Central memory CD8-positive, alpha-beta T cell (primary cell): ENCODE measurements at regions not wholly inside any gene's neighbourhood (a gene's known extent, or its start where the extent isn't known, plus 50 kb on each side); places are given as distances from the start of the nearest gene placed in this dataset.

Experiments used
- ATAC-seq: fragments of 150-1000 bp; cut with Tn5 transposase; replicated peaks from 2 replicates; pipeline ENCODE4 v1.10.0; 2022; ENCODE audit warnings: mild to moderate bottlenecking, moderate FRiP score, moderate number of reproducible peaks; ENCODE audit not compliant: poor library complexity, severe bottlenecking; ENCODE audit errors: extremely low read depth
- DNase-seq, 2 donors: peaks; one replicate each; pipeline ENCODE4 v3.0.0; 2021; ENCODE audit warnings: low spot score in 2 of 2
- H3K27ac Mint-ChIP-seq: one replicate; pipeline ENCODE4 v1.8.0; 2022; ENCODE audit warnings: low read depth, mild to moderate bottlenecking, moderate library complexity, mixed read lengths
- H3K27me3 Mint-ChIP-seq: one replicate; pipeline ENCODE4 v1.8.0; 2022; ENCODE audit warnings: mixed read lengths
- H3K36me3 Mint-ChIP-seq: one replicate; pipeline ENCODE4 v1.8.0; 2022; ENCODE audit warnings: mild to moderate bottlenecking, moderate library complexity, mixed read lengths; ENCODE audit not compliant: insufficient read depth
- H3K4me1 Mint-ChIP-seq: one replicate; pipeline ENCODE4 v1.8.0; 2022; ENCODE audit warnings: mixed read lengths
- H3K4me3 Mint-ChIP-seq: one replicate; pipeline ENCODE4 v1.8.0; 2022; ENCODE audit warnings: mild to moderate bottlenecking, moderate library complexity, mixed read lengths
- H3K9me3 Mint-ChIP-seq: one replicate; pipeline ENCODE4 v1.8.0; 2022; ENCODE audit warnings: mixed read lengths

DNA sequence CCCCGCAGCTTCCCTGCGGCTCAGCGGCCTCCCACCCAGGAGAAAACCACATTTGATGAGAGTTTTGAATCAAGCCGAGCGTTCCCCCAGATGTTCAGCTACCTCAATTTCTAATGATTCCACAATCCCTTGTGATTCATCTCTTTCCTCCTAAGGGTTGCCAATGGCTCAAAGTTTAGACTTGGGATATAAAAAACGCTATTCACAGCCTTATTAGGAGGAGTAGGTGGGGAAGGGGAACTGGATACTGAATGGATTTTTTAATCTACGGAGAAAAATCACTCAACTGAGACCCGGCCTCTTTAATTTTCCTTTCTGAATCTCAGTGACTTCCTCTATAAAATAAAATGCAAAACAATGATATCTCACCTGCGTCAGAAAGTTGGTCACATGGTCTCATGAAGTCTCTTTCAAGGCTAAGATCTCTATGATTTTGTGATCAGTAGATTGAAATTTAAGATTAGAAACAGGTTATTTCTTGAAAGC, 192.6 kb upstream of the TCF4 start:
- Mint-ChIP-seq H3K9me3 (peaks cover 6% of the 10 kb centered on the region), H3K27ac (no peak overlapping the region), H3K27me3 (peaks cover 13% of the 10 kb centered on the region), H3K4me3 (no peak overlapping the region), H3K36me3 (peaks cover 4% of the 10 kb centered on the region), H3K4me1 (no peaks in the 10 kb centered on the region)
- DNase-seq (no peak), ATAC-seq (no peak)

DNA sequence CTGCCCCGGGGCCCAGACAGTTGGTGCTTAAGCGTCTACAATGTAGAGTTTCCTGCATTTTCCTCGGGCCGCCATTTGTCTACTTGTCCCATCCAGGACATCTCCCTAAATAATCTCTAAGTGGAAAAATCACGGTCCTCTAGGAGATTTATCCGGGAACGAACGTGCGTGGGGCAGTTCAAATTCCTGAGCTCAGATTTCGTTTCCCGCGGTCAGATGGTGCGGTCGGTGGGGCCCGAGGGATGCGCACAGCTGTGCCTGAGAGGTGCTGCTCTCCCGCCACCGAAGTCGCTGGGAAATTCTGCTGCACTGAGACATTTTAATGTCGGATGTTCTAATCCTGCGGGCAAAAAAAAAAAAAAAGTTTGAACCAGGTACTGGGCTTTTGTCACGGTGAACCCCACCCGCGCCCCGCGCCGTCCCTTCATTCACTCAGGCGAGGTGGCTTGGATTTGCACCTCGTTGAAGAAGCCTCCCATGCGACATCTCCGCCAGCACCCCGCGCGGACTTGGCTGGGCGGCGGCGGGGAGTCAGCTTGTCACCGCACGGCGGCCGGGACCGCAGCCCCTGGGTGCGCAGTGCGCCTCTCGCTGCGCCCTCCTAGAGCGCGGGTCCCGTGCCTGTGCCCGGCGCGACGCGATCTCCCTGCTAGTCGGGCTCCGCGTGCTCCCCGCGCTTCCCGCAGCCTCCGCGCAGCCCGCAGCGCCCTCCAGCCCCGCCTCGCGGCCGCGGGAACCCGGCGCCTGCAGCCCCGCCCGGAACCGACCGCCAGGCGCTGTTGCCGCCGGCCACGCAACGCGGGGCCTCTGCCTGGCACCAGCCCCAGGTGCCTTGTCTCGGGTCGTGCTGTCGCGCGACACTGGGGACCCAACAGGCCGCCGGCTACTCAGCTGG, 191.9 kb upstream of the TCF4 start:
- Mint-ChIP-seq H3K4me1 (no peaks in the 10 kb centered on the region), H3K4me3 (no peak overlapping the region), H3K27ac (no peak overlapping the region), H3K27me3 (peaks cover 13% of the 10 kb centered on the region), H3K36me3 (peaks cover 4% of the 10 kb centered on the region), H3K9me3 (peaks cover 6% of the 10 kb centered on the region)
- ATAC-seq (peak; percentile 10), DNase-seq (no peak)

DNA sequence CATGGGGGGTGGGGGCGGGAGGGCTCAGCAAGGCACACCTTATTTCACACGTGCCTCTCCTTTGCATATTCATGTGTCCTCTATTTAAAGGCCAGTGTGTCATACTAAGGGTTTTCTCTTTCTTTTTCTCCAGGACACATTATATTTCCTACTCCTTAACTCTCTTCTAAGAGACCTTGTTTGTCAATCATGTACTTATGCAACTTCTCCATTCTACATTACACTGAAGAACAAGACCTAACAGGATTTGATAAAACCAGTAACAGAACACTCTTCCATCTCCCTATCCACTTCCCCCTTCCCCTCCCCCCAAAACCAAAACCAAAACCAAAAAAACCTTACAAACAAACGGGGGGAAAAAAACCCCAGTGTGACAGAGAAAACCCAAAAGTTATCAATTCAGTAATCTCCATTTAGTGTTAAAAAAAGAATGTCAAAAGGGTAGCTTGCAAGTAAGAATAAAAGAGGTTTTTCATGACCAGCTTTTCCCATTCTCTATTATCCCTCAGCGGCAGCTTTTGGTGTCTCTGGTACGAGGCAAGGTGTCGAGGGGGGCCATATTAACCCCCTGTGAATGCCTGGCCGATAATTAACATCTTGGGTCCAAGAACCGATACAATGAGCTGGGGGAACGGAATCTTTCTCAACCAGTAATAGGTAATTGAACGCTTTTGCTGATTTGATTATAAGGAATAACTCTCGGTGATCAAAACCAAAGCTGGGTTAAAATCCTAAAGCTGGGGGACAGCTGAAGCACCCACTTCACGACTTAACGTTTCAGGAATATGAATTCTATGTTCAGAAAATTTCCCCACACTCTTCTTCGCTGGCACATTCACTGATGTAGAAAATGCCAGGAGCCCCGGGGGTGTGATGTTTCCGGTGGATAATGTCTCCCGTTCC, 191.0 kb upstream of the TCF4 start:
- Mint-ChIP-seq H3K9me3 (peaks cover 6% of the 10 kb centered on the region), H3K4me3 (no peak overlapping the region), H3K27me3 (peaks cover 13% of the 10 kb centered on the region), H3K4me1 (no peaks in the 10 kb centered on the region), H3K27ac (no peak overlapping the region), H3K36me3 (peaks cover 4% of the 10 kb centered on the region)
- no peak for DNase-seq
- ATAC-seq, result no peak

DNA sequence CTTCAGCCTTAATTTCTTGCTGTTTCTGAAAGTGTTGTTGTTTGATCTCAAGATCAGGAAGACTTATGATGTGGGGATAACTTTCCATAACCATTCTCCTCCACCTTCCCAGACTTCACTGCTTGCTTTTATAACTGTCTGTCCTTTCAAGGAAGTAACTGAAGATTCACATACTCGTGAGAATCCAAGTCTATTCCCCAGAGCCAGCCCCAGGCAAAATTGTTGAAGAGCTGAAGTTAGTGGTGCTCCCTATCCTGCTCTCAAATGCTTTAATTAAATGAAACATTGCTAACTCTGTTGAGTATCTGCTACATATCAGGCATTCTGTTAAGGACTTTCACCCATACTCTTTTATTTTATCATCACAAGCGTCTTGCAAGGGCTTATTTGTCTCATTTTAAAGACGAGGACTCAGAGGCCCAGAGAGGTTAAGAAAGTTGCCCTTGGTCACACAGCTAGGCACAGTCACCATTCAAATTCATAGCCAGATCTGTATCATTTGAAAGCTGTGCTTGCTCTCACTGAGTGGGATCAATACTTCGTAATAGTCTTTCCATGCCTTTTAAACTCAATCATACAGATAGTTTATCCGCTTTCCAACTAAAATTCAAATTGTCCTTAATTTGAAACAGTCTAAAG, 189.8 kb upstream of the TCF4 start:
- DNase-seq (no peak), ATAC-seq (no peak)
- no peaks in the 10 kb centered on the region for H3K4me1 Mint-ChIP-seq
- H3K4me3 Mint-ChIP-seq, result no peak overlapping the region
- H3K27me3 Mint-ChIP-seq, result peaks cover 13% of the 10 kb centered on the region
- H3K9me3 Mint-ChIP-seq, result peaks cover under 1% of the 10 kb centered on the region
- peaks cover 2% of the 10 kb centered on the region for H3K36me3 Mint-ChIP-seq
- no peak overlapping the region for H3K27ac Mint-ChIP-seq

DNA sequence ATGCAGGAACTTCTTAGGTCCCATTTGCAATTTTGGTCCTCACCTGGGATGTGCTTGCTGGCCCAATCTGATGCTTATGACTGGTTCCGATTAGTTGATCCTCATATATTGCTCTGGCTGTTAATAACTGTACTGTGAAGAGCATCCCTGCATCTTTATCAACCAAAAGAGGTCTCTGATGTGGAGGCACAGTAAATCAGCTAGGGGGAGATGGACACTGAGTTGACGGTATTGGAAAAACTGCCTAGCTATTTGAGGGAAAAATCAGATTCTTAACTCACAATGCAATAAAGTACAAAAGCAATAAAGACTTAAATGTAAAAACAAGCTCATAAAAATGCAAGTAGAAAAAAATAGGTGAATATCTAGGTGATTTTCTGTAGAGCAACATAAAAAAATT, 188.0 kb upstream of the TCF4 start:
- no peaks in the 10 kb centered on the region for H3K9me3 Mint-ChIP-seq
- H3K4me1 Mint-ChIP-seq, result no peaks in the 10 kb centered on the region
- ATAC-seq (no peak), DNase-seq (no peak)
- peaks cover 3% of the 10 kb centered on the region for H3K27me3 Mint-ChIP-seq
- H3K4me3 Mint-ChIP-seq, result no peak overlapping the region
- peaks cover 2% of the 10 kb centered on the region for H3K36me3 Mint-ChIP-seq
- no peak overlapping the region for H3K27ac Mint-ChIP-seq

DNA sequence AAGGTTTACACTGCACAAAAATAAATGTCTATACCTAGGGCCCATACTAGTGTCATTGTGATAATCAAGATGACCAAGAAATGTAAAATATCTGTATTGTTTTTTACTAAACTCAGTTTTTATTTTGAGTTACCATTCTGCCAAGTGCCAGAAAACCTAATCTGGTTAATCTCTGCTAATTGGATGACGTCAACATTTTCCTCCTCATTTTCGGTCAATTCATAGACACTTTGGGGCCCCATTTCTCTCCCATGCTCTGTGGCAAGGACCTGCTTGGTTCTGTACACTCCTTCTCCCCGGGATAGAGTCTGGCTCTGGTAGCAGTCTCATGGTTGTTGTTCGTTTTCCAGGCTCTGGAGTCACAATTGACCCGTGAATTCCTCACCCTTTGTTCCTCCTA, 186.5 kb upstream of the TCF4 start:
- Mint-ChIP-seq H3K9me3 (no peaks in the 10 kb centered on the region), H3K4me3 (no peak overlapping the region), H3K36me3 (peaks cover 2% of the 10 kb centered on the region), H3K27me3 (no peaks in the 10 kb centered on the region), H3K27ac (no peak overlapping the region), H3K4me1 (no peaks in the 10 kb centered on the region)
- ATAC-seq (no peak), DNase-seq (no peak)

DNA sequence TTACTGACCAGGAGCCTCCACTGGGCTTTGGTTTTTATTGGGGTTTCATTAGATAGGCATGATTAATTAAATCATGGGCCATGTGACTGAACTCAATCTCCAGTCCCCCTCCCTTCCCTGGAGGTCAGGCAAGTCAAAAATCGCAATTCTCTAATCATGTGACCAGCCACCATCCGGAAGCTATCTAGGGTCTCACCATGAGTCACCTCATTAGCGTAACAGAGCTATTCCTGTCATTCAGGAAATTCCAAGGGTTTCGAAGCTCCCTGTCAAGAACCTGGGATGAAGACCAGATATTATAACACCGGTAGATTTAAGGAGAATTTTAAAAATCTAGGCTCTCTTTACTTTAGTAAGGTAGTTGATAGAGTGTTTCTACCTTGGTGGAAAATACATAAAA, 180.3 kb upstream of the TCF4 start:
- H3K36me3 Mint-ChIP-seq, result no peaks in the 10 kb centered on the region
- H3K9me3 Mint-ChIP-seq, result no peaks in the 10 kb centered on the region
- H3K4me3 Mint-ChIP-seq, result no peak overlapping the region
- H3K27me3 Mint-ChIP-seq, result no peaks in the 10 kb centered on the region
- H3K4me1 Mint-ChIP-seq, result no peaks in the 10 kb centered on the region
- ATAC-seq, result no peak
- no peak overlapping the region for H3K27ac Mint-ChIP-seq
- no peak for DNase-seq

DNA sequence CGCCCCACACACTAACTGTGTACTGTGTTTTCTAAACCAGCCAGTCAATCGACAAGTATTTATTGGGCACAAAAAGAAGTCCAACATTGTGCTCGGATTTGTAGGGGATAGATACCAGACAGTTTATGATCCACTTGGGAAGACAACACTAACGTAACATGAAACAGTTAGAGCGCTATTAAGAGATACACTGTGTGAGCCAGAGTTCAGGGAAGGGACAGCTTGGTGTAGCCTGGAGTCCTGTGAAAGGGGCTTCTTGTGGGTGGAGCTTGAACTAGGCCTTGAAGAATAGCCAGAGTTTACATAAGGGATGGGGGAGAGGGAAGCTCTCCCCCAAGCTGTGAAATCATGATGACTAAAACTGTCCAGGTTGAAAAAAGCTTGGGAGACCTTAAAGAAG, 176.4 kb upstream of the TCF4 start:
- DNase-seq, result no peak
- no peaks in the 10 kb centered on the region for H3K4me1 Mint-ChIP-seq
- H3K27ac Mint-ChIP-seq, result no peak overlapping the region
- no peaks in the 10 kb centered on the region for H3K36me3 Mint-ChIP-seq
- peaks cover 7% of the 10 kb centered on the region for H3K9me3 Mint-ChIP-seq
- no peaks in the 10 kb centered on the region for H3K27me3 Mint-ChIP-seq
- no peak for ATAC-seq
- no peak overlapping the region for H3K4me3 Mint-ChIP-seq

DNA sequence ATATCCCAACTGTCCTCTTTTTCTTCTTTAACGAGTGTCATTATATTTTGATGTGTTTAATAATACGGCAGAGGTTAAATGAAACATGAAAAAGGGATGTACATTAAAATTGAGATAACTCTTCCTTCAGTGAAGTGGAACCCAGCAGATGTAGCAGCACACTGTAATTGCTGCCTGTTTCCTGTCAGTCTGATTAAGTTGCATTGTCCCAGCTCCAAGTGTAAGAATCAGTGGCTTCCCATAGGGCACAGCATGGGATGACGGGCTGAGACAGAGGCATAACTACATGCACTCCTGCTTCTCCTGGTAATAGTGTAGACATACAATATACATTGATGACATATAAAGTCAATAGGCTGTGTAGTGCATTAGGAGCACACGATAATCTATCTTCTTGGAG, 175.8 kb upstream of the TCF4 start:
- Mint-ChIP-seq H3K27ac (no peak overlapping the region), H3K36me3 (no peaks in the 10 kb centered on the region), H3K9me3 (peaks cover 13% of the 10 kb centered on the region), H3K4me3 (no peak overlapping the region), H3K4me1 (no peaks in the 10 kb centered on the region), H3K27me3 (no peaks in the 10 kb centered on the region)
- no peak for DNase-seq
- no peak for ATAC-seq

DNA sequence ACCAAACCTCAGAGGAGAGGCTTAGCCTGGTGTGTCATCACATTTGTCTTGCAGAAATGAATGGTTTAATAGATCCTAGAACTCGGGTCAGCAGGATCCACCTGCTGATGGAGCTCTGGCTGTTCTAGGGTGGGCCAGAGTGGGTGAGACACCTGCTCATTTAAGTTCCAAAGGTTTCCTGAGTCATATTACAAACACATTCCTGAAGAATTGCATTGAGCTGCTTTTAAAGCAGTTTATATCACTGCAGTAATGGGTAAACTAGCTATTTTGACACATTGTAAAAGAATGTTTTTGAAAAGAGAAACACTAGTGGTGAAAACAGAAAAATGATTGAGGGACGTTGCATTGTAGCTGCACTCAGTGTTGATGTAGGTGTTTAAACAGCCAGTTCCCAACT, 175.3 kb upstream of the TCF4 start:
- Mint-ChIP-seq H3K9me3 (peaks cover 14% of the 10 kb centered on the region), H3K27me3 (no peaks in the 10 kb centered on the region), H3K27ac (no peak overlapping the region), H3K4me3 (no peak overlapping the region), H3K4me1 (no peaks in the 10 kb centered on the region), H3K36me3 (no peaks in the 10 kb centered on the region)
- DNase-seq (no peak), ATAC-seq (no peak)

DNA sequence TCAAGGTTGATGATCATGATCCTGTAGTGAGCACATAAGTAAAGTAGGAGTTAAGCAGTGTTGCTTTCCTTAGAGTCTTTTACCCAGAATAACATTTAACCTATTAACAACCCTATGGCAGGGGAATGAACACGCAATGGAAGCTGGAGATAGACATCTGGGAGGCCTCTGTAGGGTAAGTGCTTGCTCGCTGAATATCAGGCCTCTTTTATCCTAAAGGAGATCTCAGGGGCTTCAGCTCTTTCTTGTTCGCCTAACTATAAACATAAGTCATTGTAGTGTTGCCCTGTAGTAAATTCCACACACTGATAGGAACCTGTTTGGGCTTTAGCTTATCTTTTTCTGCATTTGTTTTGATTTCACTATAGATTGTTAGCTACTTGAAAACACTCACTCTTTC, 174.4 kb upstream of the TCF4 start:
- Mint-ChIP-seq H3K4me3 (no peak overlapping the region), H3K4me1 (no peaks in the 10 kb centered on the region), H3K27ac (no peak overlapping the region), H3K9me3 (peaks cover 14% of the 10 kb centered on the region), H3K36me3 (no peaks in the 10 kb centered on the region), H3K27me3 (no peaks in the 10 kb centered on the region)
- no peak for DNase-seq
- no peak for ATAC-seq

DNA sequence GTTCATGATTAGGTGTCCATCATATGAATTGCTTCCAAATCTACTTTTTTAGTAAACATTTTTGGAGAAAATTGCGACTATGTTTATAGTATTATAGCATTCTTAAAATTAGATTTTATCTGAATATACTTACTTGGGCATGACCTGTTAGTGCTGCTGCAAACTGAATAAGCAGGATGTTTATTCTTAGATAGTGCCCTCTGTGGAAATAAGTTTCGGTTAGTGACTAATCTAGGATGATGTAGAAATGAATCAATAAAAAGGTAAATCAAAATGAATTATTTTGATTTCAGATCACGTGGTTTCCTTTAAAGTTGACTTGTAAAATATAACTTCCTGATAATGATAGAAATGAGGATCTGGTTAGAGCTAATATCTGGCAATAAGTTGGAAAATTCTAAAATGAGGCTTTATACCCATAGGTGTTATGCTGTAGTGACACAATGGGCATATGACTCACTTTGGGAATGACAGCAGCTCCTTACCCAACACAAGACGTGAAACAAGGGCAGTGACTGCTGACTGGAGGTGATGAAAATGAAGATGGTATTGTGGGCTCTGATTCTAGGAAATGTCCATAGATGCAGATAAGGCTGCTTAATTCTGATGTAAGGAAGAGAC, 165.8 kb upstream of the TCF4 start:
- no peaks in the 10 kb centered on the region for H3K4me1 Mint-ChIP-seq
- no peaks in the 10 kb centered on the region for H3K36me3 Mint-ChIP-seq
- H3K27ac Mint-ChIP-seq, result no peak overlapping the region
- DNase-seq (no peak), ATAC-seq (no peak)
- no peak overlapping the region for H3K4me3 Mint-ChIP-seq
- H3K9me3 Mint-ChIP-seq, result peaks cover 17% of the 10 kb centered on the region
- H3K27me3 Mint-ChIP-seq, result no peaks in the 10 kb centered on the region
